Smooth muscle cell (in vitro differentiated cells): ENCODE measurements at regions not wholly inside any gene's neighbourhood (a gene's known extent, or its start where the extent isn't known, plus 50 kb on each side); places are given as distances from the start of the nearest gene placed in this dataset.

Experiments used
- DNase-seq: peaks from one replicate; lab custom pipeline; 2025; ENCODE audit not compliant: unreplicated experiment; lab: John Stamatoyannopoulos, UW
- H2AFZ ChIP-seq: fragments of 200-600 bp; sonication (generic); 2 replicates; pipeline ENCODE4 v1.6.0; 2016; ENCODE audit warnings: antibody characterized with exemption, low read depth, mild to moderate bottlenecking
- H3F3A ChIP-seq: fragments of 200-600 bp; sonication (generic); 2 replicates; pipeline ENCODE4 v1.6.0; 2017; ENCODE audit warnings: antibody characterized with exemption, low read depth
- H3K27ac ChIP-seq: fragments of 200-600 bp; sonication (generic); 2 replicates; pipeline ENCODE4 v1.5.1; 2016; ENCODE audit warnings: low read depth, mild to moderate bottlenecking
- H3K27me3 ChIP-seq: fragments of 200-600 bp; sonication (generic); 2 replicates; pipeline ENCODE4 v1.6.1; 2016; ENCODE audit warnings: low read depth, mild to moderate bottlenecking
- H3K36me3 ChIP-seq: fragments of 200-600 bp; sonication (generic); 2 replicates; pipeline ENCODE4 v1.5.1; 2016; ENCODE audit warnings: low read depth
- H3K4me1 ChIP-seq: fragments of 200-600 bp; sonication (generic); 2 replicates; pipeline ENCODE4 v1.5.1; 2016; ENCODE audit warnings: low read depth
- H3K4me2 ChIP-seq: fragments of 200-600 bp; sonication (generic); 2 replicates; pipeline ENCODE4 v1.6.0; 2016; ENCODE audit warnings: mild to moderate bottlenecking
- H3K4me3 ChIP-seq: fragments of 200-600 bp; sonication (generic); 2 replicates; pipeline ENCODE4 v1.5.1; 2016; ENCODE audit warnings: mild to moderate bottlenecking
- H3K79me2 ChIP-seq: fragments of 200-600 bp; sonication (generic); 2 replicates; pipeline ENCODE4 v1.6.0; 2016; ENCODE audit warnings: low read depth, mild to moderate bottlenecking
- H3K9ac ChIP-seq: fragments of 200-600 bp; sonication (generic); 2 replicates; pipeline ENCODE4 v1.6.0; 2016; ENCODE audit warnings: low read depth
- H3K9me3 ChIP-seq: fragments of 200-600 bp; sonication (generic); replicated peaks from 2 replicates; pipeline ENCODE4 v1.5.1; 2016; ENCODE audit warnings: low read depth
- H4K20me1 ChIP-seq: fragments of 200-600 bp; sonication (generic); 2 replicates; pipeline ENCODE4 v1.6.0; 2016; ENCODE audit warnings: low read depth
- WGBS: methylation state at CpG from one replicate; pipeline ENCODE4 v1.1.7; 2016; ENCODE audit warnings: low lambda C conversion rate; 5-methylcytosine and 5-hydroxymethylcytosine counted together
- TF ChIP-seq, protein P1 (sequence below): fragments of 200-600 bp; sonication (generic); IDR thresholded peaks from 2 replicates; pipeline ENCODE4 v1.5.1; 2017; ENCODE audit warnings: borderline replicate concordance, mild to moderate bottlenecking, antibody characterized with exemption; ENCODE audit not compliant: insufficient read depth, poor library complexity, severe bottlenecking

DNA sequence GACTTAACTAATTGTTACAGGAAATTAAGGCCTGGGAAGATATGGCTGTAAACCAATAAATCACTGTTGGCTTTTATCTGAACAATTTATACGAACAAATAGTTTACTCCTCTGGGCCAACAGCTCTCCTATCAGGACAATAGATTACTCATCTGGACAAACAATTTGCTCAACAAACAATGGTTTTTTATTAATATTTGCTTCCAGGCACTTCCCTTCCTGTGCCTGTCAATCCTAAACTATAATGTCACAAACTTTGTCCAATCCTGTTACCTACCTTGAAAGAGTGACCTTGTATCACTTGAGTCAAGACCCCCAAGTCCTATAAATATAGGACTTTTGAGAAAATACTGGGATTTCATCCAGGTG is 87.6 kb upstream of the OR9Q1 start:
- DNase-seq = no peak
- no peak overlapping the region for H3K4me3 ChIP-seq
- no peaks in the 10 kb centered on the region for H3K36me3 ChIP-seq
- no peak overlapping the region for H3K4me2 ChIP-seq
- H3K79me2 ChIP-seq = no peaks in the 10 kb centered on the region
- no peaks in the 10 kb centered on the region for H3K27me3 ChIP-seq
- TF ChIP-seq, protein P1, sequence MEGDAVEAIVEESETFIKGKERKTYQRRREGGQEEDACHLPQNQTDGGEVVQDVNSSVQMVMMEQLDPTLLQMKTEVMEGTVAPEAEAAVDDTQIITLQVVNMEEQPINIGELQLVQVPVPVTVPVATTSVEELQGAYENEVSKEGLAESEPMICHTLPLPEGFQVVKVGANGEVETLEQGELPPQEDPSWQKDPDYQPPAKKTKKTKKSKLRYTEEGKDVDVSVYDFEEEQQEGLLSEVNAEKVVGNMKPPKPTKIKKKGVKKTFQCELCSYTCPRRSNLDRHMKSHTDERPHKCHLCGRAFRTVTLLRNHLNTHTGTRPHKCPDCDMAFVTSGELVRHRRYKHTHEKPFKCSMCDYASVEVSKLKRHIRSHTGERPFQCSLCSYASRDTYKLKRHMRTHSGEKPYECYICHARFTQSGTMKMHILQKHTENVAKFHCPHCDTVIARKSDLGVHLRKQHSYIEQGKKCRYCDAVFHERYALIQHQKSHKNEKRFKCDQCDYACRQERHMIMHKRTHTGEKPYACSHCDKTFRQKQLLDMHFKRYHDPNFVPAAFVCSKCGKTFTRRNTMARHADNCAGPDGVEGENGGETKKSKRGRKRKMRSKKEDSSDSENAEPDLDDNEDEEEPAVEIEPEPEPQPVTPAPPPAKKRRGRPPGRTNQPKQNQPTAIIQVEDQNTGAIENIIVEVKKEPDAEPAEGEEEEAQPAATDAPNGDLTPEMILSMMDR = no peak
- no peaks in the 10 kb centered on the region for H3K4me1 ChIP-seq
- H2AFZ ChIP-seq = no peak overlapping the region
- no peaks in the 10 kb centered on the region for H3K9me3 ChIP-seq
- 82% methylated on average over 1 of the region's 1 CpG for WGBS
- no peak overlapping the region for H3K9ac ChIP-seq
- H4K20me1 ChIP-seq = no peaks in the 10 kb centered on the region
- H3F3A ChIP-seq = no peaks in the 10 kb centered on the region
- no peak overlapping the region for H3K27ac ChIP-seq

- no peak for DNase-seq
- Histone ChIP-seq H4K20me1 (no peaks in the 10 kb centered on the region), H3K4me1 (no peaks in the 10 kb centered on the region), H3K9ac (no peak overlapping the region), H3K27ac (no peak overlapping the region), H3K4me2 (no peak overlapping the region), H3K4me3 (no peak overlapping the region), H3F3A (no peaks in the 10 kb centered on the region), H3K27me3 (no peaks in the 10 kb centered on the region), H3K79me2 (no peaks in the 10 kb centered on the region), H3K36me3 (no peaks in the 10 kb centered on the region), H3K9me3 (no peaks in the 10 kb centered on the region), H2AFZ (no peak overlapping the region)
- 69% methylated on average over 3 of the region's 3 CpGs for WGBS
- TF ChIP-seq, protein P1 = no peak
Observed at GRCh38 chr11:57937431-57937830, 86.2 kb upstream of the OR9Q1 start.

DNA sequence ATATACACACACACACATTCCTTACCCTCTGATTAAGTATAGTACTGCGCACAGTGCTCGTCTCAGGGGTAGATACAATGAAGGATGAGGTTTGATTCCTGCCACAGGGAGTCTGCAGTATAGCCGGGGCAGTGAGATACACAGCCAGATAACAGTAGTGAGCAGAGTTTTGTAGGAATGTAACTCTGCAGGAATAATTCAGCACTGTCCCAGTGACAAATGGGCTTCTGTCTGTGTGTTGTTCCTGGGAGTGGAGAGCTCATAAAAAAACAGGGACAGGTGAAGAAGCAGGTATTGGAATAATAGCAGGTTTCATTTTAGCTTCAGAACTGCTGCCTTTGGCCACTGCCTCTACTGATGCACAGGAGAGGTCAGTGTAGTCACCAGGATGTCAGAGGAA is 85.3 kb upstream of the OR9Q1 start:
- 58% methylated on average over 3 of the region's 3 CpGs for WGBS
- Histone ChIP-seq H3K27ac (no peak overlapping the region), H3F3A (no peaks in the 10 kb centered on the region), H4K20me1 (no peaks in the 10 kb centered on the region), H3K79me2 (no peaks in the 10 kb centered on the region), H3K4me2 (no peak overlapping the region), H2AFZ (no peak overlapping the region), H3K4me1 (no peaks in the 10 kb centered on the region), H3K36me3 (no peaks in the 10 kb centered on the region), H3K4me3 (no peak overlapping the region), H3K9ac (no peak overlapping the region), H3K9me3 (no peaks in the 10 kb centered on the region), H3K27me3 (no peaks in the 10 kb centered on the region)
- no peak for DNase-seq
- TF ChIP-seq, protein P1 = no peak

- DNase-seq = no peak
- Histone ChIP-seq H3K27ac (no peak overlapping the region), H3K4me2 (no peak overlapping the region), H4K20me1 (no peaks in the 10 kb centered on the region), H3K79me2 (no peaks in the 10 kb centered on the region), H3K4me3 (no peak overlapping the region), H3F3A (no peaks in the 10 kb centered on the region), H2AFZ (no peak overlapping the region), H3K9me3 (no peaks in the 10 kb centered on the region), H3K36me3 (no peaks in the 10 kb centered on the region), H3K4me1 (no peaks in the 10 kb centered on the region), H3K9ac (no peak overlapping the region), H3K27me3 (no peaks in the 10 kb centered on the region)
- WGBS = 86% methylated on average over 4 of the region's 4 CpGs
- TF ChIP-seq, protein P1 = no peak
Observed at GRCh38 chr11:57940044-57940756, 83.5 kb upstream of the OR9Q1 start.
